H1 (cell line): ENCODE measurements at regions not wholly inside any gene's neighbourhood (a gene's known extent, or its start where the extent isn't known, plus 50 kb on each side); places are given as distances from the start of the nearest gene placed in this dataset.

Source experiments
- CBX5 ChIP-seq: fragments of 300-800, 300-1000 bp; sonication (generic); IDR thresholded peaks from 2 replicates; pipeline ENCODE4 v1.7.1; 2016; ENCODE audit warnings: antibody characterized with exemption, low read length, low read depth
- HDAC6 ChIP-seq: IDR thresholded peaks from one replicate; pipeline ENCODE4 v1.7.1; 2012; ENCODE audit warnings: low read depth, mild to moderate bottlenecking, inconsistent platforms, low read length, moderate library complexity
- KDM1A ChIP-seq: fragments of 200-600, 300-600 bp; sonication (generic); IDR thresholded peaks from 2 replicates; pipeline ENCODE4 v1.7.1; 2016; ENCODE audit warnings: mild to moderate bottlenecking, low read length, borderline replicate concordance
- RFX5 ChIP-seq: IDR thresholded peaks from 2 replicates; pipeline ENCODE4 v1.6.1; 2011; ENCODE audit warnings: low read depth, low read length, improper control_type of control experiment, borderline replicate concordance
- TF ChIP-seq, protein P1 (sequence below): IDR thresholded peaks from 2 replicates; pipeline ENCODE4 v1.6.1; 2012; ENCODE audit warnings: low read length, inconsistent platforms

DNA sequence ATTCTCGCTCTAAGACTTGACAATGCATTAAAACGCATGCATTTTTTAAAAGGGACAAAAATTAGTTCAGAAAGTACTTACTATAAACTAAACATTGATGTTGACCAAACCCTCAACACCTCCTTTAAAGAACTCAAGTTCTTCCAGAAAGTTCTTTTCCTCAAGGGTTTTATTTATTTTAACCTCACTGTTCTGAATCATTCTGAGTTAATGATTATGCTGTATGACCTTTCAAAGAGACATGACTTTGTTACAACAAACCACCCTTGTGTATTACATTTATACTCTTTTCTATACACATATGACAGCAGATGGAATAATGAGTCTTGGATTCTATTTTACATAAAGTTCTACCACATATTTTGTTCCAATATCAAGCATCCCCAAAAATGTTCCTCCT is 139.8 kb upstream of the CCDC150 start (continued):
- TF ChIP-seq, protein P1, sequence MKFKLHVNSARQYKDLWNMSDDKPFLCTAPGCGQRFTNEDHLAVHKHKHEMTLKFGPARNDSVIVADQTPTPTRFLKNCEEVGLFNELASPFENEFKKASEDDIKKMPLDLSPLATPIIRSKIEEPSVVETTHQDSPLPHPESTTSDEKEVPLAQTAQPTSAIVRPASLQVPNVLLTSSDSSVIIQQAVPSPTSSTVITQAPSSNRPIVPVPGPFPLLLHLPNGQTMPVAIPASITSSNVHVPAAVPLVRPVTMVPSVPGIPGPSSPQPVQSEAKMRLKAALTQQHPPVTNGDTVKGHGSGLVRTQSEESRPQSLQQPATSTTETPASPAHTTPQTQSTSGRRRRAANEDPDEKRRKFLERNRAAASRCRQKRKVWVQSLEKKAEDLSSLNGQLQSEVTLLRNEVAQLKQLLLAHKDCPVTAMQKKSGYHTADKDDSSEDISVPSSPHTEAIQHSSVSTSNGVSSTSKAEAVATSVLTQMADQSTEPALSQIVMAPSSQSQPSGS, result no peak
- TF ChIP-seq CBX5, result no peak
- TF ChIP-seq HDAC6, result no peak
- TF ChIP-seq RFX5, result no peak
- TF ChIP-seq KDM1A, result no peak
